ENCODE measurements at regions not wholly inside any gene's neighbourhood (a gene's known extent, or its start where the extent isn't known, plus 50 kb on each side); places are given as distances from the start of the nearest gene placed in this dataset.

DNA sequence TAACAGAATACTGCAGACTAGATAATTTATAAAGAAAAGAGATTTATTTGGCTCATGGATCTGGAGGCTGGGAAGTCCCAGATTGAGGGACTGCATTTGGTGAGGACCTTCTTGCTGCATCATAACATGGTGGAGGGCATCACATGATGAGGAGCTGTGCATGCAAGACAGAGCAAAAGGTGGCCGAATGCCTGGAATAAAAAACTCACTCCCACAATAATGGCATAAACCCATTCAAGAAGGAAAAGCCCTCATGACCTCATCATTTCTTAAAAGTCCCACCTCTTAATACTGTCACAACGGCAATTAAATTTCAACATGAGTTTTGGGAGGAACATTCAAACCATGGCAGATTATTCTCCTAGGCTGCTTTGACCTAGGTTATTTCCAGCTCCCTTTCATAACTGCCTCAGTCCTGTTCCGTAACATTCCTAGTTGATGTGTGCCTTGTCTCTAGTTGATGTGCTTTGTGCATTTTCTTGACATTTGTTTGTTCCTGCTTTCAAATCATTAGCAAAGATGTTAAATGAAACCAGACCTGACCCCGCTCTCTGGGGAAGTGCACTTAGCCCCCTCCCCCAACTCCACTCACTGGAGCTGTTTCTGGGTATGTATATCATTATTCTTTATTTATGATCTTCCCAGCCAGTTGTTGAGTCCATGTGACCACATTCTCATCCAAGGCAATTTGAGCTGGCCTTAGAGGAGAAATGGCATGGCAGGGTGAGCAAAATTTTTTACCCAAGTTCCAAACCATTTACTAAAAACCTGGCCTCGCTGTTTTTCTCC, 148.5 kb downstream of the GDAP2 start:
- no peaks in the 10 kb centered on the region for H3K36me3 Mint-ChIP-seq (ENCODE audit: low read depth)
- no peak for DNase-seq (ENCODE audit: low spot score)
- no peaks in the 10 kb centered on the region for H3K27me3 Mint-ChIP-seq (ENCODE audit: low read depth)
- no peaks in the 10 kb centered on the region for H3K4me1 Mint-ChIP-seq (ENCODE audit: low read depth)
- no peak overlapping the region for H3K27ac Mint-ChIP-seq (ENCODE audit: unreplicated experiment)
- TF ChIP-seq, protein P1, sequence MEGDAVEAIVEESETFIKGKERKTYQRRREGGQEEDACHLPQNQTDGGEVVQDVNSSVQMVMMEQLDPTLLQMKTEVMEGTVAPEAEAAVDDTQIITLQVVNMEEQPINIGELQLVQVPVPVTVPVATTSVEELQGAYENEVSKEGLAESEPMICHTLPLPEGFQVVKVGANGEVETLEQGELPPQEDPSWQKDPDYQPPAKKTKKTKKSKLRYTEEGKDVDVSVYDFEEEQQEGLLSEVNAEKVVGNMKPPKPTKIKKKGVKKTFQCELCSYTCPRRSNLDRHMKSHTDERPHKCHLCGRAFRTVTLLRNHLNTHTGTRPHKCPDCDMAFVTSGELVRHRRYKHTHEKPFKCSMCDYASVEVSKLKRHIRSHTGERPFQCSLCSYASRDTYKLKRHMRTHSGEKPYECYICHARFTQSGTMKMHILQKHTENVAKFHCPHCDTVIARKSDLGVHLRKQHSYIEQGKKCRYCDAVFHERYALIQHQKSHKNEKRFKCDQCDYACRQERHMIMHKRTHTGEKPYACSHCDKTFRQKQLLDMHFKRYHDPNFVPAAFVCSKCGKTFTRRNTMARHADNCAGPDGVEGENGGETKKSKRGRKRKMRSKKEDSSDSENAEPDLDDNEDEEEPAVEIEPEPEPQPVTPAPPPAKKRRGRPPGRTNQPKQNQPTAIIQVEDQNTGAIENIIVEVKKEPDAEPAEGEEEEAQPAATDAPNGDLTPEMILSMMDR (IDR thresholded peaks at IDR 0.05) = no peak
- no peak overlapping the region for H3K4me3 Mint-ChIP-seq (ENCODE audit: unreplicated experiment)
- H3K9me3 Mint-ChIP-seq (ENCODE audit: low read depth) = peaks cover 9% of the 10 kb centered on the region

DNA sequence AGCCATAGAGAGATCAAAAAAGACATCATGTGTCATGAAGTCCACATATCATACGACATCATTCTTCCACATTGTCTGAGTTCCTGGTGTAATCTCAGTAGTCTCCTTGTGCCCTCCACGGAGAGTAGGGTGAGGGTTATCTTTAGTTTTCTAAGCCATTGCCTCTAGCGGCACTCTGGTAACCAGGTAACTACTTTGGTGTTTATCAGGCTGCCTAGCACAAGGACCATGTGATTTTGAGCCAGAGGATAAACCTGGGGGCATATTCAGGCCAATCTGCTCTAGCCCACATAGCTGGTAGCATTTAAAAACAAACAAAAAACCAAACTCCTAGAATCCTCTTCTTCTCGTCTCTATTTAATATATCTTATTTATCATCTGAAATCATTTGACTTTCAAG, 147.4 kb downstream of the GDAP2 start:
- Mint-ChIP-seq H3K9me3 (ENCODE audit: low read depth) (peaks cover 9% of the 10 kb centered on the region), H3K27ac (ENCODE audit: unreplicated experiment) (no peak overlapping the region)

DNA sequence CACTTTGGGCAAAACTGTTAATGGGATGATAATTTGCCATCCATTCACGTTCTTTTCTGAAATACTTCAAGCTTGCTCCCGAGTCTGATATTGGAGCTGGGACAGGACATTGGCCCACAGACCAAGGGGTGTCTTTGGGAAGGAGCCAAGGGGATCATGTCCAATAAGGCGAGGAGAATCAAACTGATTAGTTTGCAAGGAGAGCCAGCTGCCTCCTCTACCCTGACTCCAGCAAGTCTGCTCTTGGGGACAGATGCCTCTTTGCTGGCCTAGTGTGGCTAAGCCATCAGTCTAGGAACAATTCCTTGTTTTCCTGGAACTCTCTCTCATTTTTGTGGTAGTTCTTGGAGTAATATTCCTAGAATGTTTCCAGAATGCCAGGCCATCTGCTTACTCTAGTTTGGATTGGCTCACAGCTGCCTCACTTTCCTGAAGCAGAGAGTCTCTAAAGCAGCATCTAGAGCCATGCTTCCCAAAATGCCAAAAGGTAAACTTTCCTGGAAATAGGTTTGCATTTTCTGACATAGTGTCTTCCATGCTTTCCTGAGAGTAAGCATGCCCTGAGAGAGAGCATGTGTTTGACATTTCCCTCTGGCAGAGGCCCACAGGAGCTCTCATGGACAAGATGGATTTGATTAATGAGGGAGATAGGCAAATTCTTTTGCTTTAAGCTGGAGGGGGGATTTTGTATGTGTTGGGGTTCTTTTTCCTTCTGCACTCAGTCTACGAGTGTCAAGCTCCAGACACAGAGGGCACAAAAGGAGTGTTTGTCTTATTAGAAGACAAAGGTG, 145.6 kb downstream of the GDAP2 start:
- H3K4me1 Mint-ChIP-seq (ENCODE audit: low read depth) = no peaks in the 10 kb centered on the region
- no peaks in the 10 kb centered on the region for H3K27me3 Mint-ChIP-seq (ENCODE audit: low read depth)

More for the DNA sequence above, 147.4 kb downstream of the GDAP2 start:
- Mint-ChIP-seq H3K4me3 (ENCODE audit: unreplicated experiment) (no peak overlapping the region), H3K4me1 (ENCODE audit: low read depth) (no peaks in the 10 kb centered on the region), H3K27me3 (ENCODE audit: low read depth) (no peaks in the 10 kb centered on the region), H3K36me3 (ENCODE audit: low read depth) (no peaks in the 10 kb centered on the region)
- TF ChIP-seq, protein P1 (IDR thresholded peaks at IDR 0.05) = no peak
- no peak for DNase-seq (ENCODE audit: low spot score)

DNA sequence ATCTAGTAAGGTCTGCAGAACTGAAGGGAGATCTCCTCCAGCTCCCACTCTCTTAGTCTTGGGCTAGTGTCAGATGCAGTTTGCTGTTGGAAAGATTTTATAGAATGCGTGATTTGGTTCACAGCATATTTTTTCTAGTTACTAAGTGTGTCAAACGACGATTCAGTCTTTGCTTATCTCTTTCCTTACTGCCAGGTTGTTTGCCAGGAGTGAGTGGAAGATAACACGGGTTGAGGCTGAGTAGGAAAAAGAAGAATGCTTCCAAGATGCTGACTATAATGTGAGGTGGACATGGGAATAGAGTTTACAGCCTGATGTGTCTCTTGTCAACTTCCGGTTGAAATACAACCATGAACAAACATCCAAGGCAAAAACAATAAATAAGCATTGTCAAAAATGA, 141.4 kb downstream of the GDAP2 start:
- Mint-ChIP-seq H3K9me3 (ENCODE audit: low read depth) (peaks cover 6% of the 10 kb centered on the region), H3K27me3 (ENCODE audit: low read depth) (no peaks in the 10 kb centered on the region), H3K4me1 (ENCODE audit: low read depth) (no peaks in the 10 kb centered on the region), H3K27ac (ENCODE audit: unreplicated experiment) (no peak overlapping the region), H3K36me3 (ENCODE audit: low read depth) (no peaks in the 10 kb centered on the region), H3K4me3 (ENCODE audit: unreplicated experiment) (no peak overlapping the region)
- no peak for DNase-seq (ENCODE audit: low spot score)
- TF ChIP-seq, protein P1 (IDR thresholded peaks at IDR 0.05) = no peak

More for the DNA sequence above, 145.6 kb downstream of the GDAP2 start:
- no peaks in the 10 kb centered on the region for H3K36me3 Mint-ChIP-seq (ENCODE audit: low read depth)
- TF ChIP-seq, protein P1 (IDR thresholded peaks at IDR 0.05) = no peak
- H3K4me3 Mint-ChIP-seq (ENCODE audit: unreplicated experiment) = no peak overlapping the region
- peaks cover 7% of the 10 kb centered on the region for H3K9me3 Mint-ChIP-seq (ENCODE audit: low read depth)
- no peak for DNase-seq (ENCODE audit: low spot score)
- no peak overlapping the region for H3K27ac Mint-ChIP-seq (ENCODE audit: unreplicated experiment)

DNA sequence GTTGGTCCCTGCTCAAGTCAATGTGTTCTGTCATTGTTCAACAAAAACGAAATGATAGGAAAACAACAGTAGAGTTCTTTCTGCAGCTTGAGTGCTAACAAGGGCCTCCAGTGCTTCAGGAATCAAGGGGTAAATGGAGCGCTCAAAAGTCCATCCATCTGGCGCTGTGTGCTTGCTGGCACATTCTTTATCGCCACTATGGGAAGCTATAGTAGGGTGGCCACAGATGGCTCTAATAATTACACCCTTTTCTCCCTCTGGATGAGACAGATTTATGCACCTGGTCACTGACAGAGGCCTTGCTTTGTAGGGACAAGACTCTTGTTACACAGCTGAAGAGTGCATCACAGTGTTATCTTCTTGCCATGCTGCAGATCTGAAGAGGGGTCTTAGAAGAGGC, 136.0 kb downstream of the GDAP2 start:
- DNase-seq (ENCODE audit: low spot score) = no peak
- Mint-ChIP-seq H3K36me3 (ENCODE audit: low read depth) (no peaks in the 10 kb centered on the region), H3K4me1 (ENCODE audit: low read depth) (peaks cover 14% of the 10 kb centered on the region), H3K27me3 (ENCODE audit: low read depth) (no peaks in the 10 kb centered on the region), H3K4me3 (ENCODE audit: unreplicated experiment) (no peak overlapping the region), H3K9me3 (ENCODE audit: low read depth) (no peaks in the 10 kb centered on the region), H3K27ac (ENCODE audit: unreplicated experiment) (no peak overlapping the region)
- TF ChIP-seq, protein P1 (IDR thresholded peaks at IDR 0.05) = no peak
